ENCODE measurements at regions not wholly inside any gene's neighbourhood (a gene's known extent, or its start where the extent isn't known, plus 50 kb on each side); places are given as distances from the start of the nearest gene placed in this dataset.

DNA sequence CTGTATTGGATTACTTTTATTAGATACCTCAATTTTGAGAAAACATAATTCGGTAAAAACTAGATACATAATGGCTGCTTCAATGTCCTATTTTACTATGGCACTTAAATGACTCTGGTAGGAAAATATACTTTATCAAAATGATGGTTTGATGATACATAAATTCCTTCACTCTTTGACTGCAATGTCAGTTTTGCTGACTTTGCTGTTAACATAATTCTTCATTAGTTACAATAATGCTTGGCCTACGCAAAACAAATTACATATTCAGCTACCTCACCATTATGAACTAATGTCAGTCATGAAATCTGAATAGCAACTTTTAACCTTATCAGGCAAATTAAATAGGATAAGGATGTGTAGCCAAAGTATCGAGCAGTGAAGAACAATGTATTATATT lies 1364.7 kb downstream of the KCNT2 start (continued):
- TF ChIP-seq, protein P1, sequence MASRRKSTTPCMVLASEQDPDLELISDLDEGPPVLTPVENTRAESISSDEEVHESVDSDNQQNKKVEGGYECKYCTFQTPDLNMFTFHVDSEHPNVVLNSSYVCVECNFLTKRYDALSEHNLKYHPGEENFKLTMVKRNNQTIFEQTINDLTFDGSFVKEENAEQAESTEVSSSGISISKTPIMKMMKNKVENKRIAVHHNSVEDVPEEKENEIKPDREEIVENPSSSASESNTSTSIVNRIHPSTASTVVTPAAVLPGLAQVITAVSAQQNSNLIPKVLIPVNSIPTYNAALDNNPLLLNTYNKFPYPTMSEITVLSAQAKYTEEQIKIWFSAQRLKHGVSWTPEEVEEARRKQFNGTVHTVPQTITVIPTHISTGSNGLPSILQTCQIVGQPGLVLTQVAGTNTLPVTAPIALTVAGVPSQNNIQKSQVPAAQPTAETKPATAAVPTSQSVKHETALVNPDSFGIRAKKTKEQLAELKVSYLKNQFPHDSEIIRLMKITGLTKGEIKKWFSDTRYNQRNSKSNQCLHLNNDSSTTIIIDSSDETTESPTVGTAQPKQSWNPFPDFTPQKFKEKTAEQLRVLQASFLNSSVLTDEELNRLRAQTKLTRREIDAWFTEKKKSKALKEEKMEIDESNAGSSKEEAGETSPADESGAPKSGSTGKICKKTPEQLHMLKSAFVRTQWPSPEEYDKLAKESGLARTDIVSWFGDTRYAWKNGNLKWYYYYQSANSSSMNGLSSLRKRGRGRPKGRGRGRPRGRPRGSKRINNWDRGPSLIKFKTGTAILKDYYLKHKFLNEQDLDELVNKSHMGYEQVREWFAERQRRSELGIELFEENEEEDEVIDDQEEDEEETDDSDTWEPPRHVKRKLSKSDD (conservative IDR thresholded peaks at IDR 0.05; ENCODE audit: low read length), result no peak
- no peak for TF ChIP-seq ZNF764 (CRISPR knock-in tag; IDR thresholded peaks at IDR 0.05; ENCODE audit: low read depth)
- TF ChIP-seq ZNF830 (CRISPR knock-in tag; IDR thresholded peaks at IDR 0.05), result no peak
- no peak for TF ChIP-seq SRF (CRISPR knock-in tag; IDR thresholded peaks at IDR 0.05)
- no peak for TF ChIP-seq ZNF41 (CRISPR knock-in tag; conservative IDR thresholded peaks at IDR 0.05)
- TF ChIP-seq SAP30 (IDR thresholded peaks at IDR 0.05; ENCODE audit: borderline replicate concordance, insufficient read depth, low read depth, low read length, poor library complexity, severe bottlenecking), result no peak

DNA sequence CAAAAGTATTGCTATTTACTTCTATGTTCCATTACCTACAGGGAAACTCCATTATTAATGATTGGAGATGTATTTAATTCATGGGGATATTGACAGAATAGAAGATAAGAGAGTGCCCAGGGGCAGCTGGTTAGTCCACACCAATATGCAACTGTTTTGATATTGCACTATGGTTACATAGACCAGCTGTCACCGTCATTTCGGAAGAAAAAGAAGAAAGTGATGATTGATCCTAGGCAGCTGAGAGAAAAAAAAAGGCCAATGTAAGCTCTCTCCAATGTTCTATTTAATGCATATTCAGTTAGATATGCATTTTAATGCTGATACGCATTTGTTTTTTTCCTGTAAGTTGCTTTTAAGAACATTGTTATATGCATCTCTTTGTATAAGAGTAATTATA lies 1367.2 kb downstream of the KCNT2 start:
- TF ChIP-seq SRF (CRISPR knock-in tag; IDR thresholded peaks at IDR 0.05) (no peak), RFX5 (IDR thresholded peaks at IDR 0.05; ENCODE audit: low read depth, low read length) (no peak), EWSR1 (IDR thresholded peaks at IDR 0.05; ENCODE audit: borderline replicate concordance, low read depth, partially characterized antibody) (no peak), CBX5 (IDR thresholded peaks at IDR 0.05; ENCODE audit: borderline replicate concordance, low read depth) (no peak), RBFOX2 (IDR thresholded peaks at IDR 0.05; ENCODE audit: low read depth, low read length) (no peak), ZNF217 (CRISPR knock-in tag; IDR thresholded peaks at IDR 0.05) (no peak), TAF15 (IDR thresholded peaks at IDR 0.05; ENCODE audit: low read depth, low read length) (no peak), GTF2E2 (tag; IDR thresholded peaks at IDR 0.05) (no peak), SRSF9 (IDR thresholded peaks at IDR 0.05; ENCODE audit: borderline replicate concordance, low read depth, low read length) (no peak), MED1 (CRISPR knock-in tag; IDR thresholded peaks at IDR 0.05; ENCODE audit: borderline replicate concordance) (no peak), KAT8 (IDR thresholded peaks at IDR 0.05; ENCODE audit: low read depth) (no peak), ELF4 (CRISPR knock-in tag; IDR thresholded peaks at IDR 0.05) (no peak)
- TF ChIP-seq, protein P2, sequence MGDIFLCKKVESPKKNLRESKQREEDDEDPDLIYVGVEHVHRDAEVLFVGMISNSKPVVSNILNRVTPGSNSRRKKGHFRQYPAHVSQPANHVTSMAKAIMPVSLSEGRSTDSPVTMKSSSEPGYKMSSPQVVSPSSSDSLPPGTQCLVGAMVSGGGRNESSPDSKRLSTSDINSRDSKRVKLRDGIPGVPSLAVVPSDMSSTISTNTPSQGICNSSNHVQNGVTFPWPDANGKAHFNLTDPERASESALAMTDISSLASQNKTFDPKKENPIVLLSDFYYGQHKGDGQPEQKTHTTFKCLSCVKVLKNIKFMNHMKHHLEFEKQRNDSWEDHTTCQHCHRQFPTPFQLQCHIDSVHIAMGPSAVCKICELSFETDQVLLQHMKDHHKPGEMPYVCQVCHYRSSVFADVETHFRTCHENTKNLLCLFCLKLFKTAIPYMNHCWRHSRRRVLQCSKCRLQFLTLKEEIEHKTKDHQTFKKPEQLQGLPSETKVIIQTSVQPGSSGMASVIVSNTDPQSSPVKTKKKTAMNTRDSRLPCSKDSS (IDR thresholded peaks at IDR 0.05; ENCODE audit: low read depth, partially characterized antibody), result no peak
- TF ChIP-seq, protein P3, sequence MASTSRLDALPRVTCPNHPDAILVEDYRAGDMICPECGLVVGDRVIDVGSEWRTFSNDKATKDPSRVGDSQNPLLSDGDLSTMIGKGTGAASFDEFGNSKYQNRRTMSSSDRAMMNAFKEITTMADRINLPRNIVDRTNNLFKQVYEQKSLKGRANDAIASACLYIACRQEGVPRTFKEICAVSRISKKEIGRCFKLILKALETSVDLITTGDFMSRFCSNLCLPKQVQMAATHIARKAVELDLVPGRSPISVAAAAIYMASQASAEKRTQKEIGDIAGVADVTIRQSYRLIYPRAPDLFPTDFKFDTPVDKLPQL (IDR thresholded peaks at IDR 0.05; ENCODE audit: extremely low read depth, insufficient read length), result no peak
- Histone ChIP-seq H3K36me3 (ENCODE audit: control insufficient read depth, insufficient read depth, low read length) (no peaks in the 10 kb centered on the region), H3K27ac (ENCODE audit: extremely low read depth, low read depth, low read length) (no peak overlapping the region), H3K79me2 (ENCODE audit: control insufficient read depth, insufficient read depth, low read length) (no peaks in the 10 kb centered on the region), H3K4me2 (ENCODE audit: insufficient read depth, low read length) (no peak overlapping the region), H3K9me3 (replicated peaks; ENCODE audit: control insufficient read depth, insufficient read depth, low read depth, low read length) (no peaks in the 10 kb centered on the region), H3K4me3 (no peak overlapping the region), H3K4me1 (replicated peaks in 1 of 2; ENCODE audit: control insufficient read depth in 2 of 2, insufficient read depth in 2 of 2, low read length in 2 of 2) (no peaks in the 10 kb centered on the region), H3K9me1 (ENCODE audit: control insufficient read depth, insufficient read depth, low read length) (no peaks in the 10 kb centered on the region), H2AFZ (ENCODE audit: low read depth, low read length) (no peak overlapping the region), H3K27me3 (ENCODE audit: control insufficient read depth in 2 of 2, insufficient read depth in 2 of 2, low read length in 2 of 2) (no peaks in the 10 kb centered on the region), H3K9ac (ENCODE audit: insufficient read depth in 1 of 2, low read depth in 2 of 2, low read length in 2 of 2) (no peak overlapping the region), H4K20me1 (replicated peaks; ENCODE audit: control insufficient read depth, insufficient read depth, low read length) (no peaks in the 10 kb centered on the region)
- no peak for ATAC-seq
- no peak for FAIRE-seq
- no TSS peak for BruUV-seq (replicated peaks)
- 10% methylated on average over 3 of the region's 3 CpGs for WGBS (ENCODE audit: insufficient coverage, low coverage, missing lambda C conversion rate)
- in situ Hi-C loops (cut with MboI) (no loop called here), intact Hi-C loops (cut with micrococcal nuclease) (no loop called here)
- POLR2A ChIA-PET, result no interaction called here
- no peak for DNase-seq (ENCODE audit: extremely low read depth in 1 of 4, low spot score in 3 of 4)
- CTCF ChIA-PET (ENCODE audit: low intra/inter-chr PET ratio), result no interaction called here

Measured in K562 (cell line).